ENCODE measurements at regions not wholly inside any gene's neighbourhood (a gene's known extent, or its start where the extent isn't known, plus 50 kb on each side); places are given as distances from the start of the nearest gene placed in this dataset.

DNA sequence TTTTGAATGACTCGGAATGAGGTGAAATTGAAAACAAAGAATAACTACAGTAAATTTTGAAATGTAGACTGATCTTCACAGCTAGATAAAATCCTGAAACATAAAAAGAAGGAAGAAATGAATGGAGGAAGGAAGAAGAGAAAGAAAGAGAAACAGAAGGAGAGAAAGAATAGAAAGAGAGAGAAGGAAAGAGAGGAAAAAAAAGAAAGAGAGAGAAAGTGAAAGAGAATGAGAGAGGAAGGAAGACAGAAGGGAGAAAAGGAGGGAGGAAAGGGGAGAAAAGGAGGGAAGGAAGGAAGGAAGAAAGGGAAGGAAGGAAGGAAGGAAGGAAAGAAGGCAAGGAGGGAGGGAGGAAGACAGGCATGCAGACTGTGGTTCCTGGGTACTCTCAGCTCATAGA lies 982.6 kb downstream of the BCL11A start:
- no peak for DNase-seq (ENCODE audit: low read depth)

- DNase-seq (ENCODE audit: low read depth), result no peak
Measured at GRCh38 chr2:59569124-59569523, 984.3 kb downstream of the BCL11A start.

DNA sequence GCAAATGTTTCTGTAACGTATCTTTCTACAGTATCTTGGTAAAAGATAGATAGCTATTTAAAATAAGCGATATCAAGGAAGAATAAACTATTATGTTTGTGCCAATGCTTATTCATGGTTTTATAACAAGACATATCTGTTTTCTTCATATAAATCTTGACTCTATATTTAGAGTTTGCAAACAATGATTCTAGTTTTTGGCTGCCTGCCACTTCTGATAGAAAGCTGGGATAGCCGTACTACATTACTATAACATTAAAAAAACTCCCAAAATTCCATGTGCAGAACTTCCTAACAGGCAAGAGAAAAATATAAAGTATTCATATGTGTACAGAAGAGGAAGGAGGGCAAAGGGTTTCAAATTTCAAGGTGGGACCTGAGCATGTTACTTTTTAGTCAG lies 985.0 kb downstream of the BCL11A start:
- no peak for DNase-seq (ENCODE audit: low read depth)

- no peak for DNase-seq (ENCODE audit: low read depth)
Measured at GRCh38 chr2:59567151-59567550, 986.3 kb downstream of the BCL11A start.

- DNase-seq (ENCODE audit: low read depth), result no peak
Measured at GRCh38 chr2:59566739-59567138, 986.7 kb downstream of the BCL11A start.

DNA sequence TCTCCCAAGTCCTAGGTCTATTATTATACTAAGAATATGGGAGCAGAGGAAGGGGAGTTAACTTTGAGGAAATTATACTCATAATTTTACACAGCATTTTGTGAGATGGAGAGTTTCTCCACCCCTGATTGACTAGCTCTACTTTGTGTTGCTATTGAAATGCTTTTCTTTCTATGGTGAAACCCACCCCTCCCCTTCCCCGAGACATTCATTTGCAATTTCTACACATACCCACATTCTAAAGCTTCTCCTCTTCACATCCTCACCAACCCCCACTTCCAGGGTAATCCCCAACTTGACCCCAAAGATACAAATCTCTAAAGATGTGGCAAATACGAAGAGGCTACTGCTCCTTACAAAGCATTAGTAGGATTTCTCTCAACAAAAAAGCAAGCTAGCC lies 992.2 kb downstream of the BCL11A start:
- DNase-seq (ENCODE audit: low read depth), result no peak

GRCh38 chr2:59560769-59561168 lies 992.7 kb downstream of the BCL11A start:
- no peak for DNase-seq (ENCODE audit: low read depth)

GRCh38 chr2:59540864-59541263 lies 1012.6 kb downstream of the BCL11A start:
- DNase-seq (ENCODE audit: low read depth), result no peak

GRCh38 chr2:59538398-59538911 lies 1015.0 kb downstream of the BCL11A start:
- DNase-seq (ENCODE audit: low read depth), result no peak

DNA sequence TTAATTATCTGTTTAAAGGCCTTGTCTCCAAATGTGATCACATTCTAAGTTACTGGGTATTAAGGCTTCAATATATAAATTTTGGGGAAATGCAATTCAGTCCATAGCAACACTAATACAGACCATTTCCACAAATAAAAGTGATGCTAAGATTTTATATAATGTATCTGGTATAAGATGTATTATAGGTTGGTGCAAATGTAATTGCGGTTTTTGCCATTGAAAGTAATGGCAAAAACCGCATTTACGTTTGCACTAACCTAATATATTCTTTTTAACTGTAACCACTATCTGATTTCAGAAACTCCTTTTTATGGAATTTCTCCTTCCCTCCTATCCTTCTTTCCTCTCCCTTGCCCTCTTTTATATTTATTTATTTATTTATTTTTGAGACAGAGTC lies 1020.6 kb downstream of the BCL11A start:
- DNase-seq (ENCODE audit: low read depth), result no peak

GRCh38 chr2:59530258-59530657 lies 1023.2 kb downstream of the BCL11A start:
- no peak for DNase-seq (ENCODE audit: low read depth)

DNA sequence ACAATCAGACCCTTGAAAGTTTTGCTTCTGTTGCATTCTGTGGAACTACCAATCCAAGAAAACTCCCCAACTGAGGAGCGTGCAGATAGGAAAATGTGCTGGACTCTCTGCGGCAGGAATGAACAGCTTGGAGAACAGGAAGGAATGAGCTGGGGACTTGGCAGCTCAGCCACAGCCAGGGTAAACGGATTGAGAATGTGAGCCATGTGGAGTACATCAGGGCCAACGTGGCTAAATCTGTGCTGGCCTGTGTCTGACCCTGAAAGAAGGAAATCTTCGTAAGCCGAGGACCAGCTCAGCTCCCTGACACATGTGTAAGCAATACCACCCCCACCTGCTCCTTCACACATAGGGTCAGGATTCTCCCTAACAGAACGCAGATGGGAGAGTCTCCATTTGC lies 1023.7 kb downstream of the BCL11A start:
- DNase-seq (ENCODE audit: low read depth), result no peak

DNA sequence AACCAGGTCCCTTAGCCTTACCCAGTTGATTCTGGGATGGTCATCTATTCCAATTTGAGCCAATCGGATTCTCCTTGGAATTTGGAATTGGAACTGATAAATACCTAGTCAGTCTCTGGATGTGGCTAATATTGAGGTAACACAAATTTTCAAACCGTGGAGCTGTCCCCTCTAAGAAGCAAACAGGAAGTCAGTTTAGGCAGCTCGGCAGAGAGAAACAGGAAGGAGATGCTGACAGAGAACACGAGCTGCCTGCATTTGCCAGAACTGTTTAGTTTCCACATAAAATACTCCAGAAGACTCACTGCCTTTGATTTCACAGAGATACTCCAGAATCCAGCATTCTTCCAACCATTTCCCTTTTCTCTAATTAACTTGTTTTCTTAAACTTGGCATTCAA lies 1024.9 kb downstream of the BCL11A start:
- no peak for DNase-seq (ENCODE audit: low read depth)

GRCh38 chr2:59502981-59503380 lies 1050.5 kb downstream of the BCL11A start:
- no peak for DNase-seq (ENCODE audit: low read depth)

DNA sequence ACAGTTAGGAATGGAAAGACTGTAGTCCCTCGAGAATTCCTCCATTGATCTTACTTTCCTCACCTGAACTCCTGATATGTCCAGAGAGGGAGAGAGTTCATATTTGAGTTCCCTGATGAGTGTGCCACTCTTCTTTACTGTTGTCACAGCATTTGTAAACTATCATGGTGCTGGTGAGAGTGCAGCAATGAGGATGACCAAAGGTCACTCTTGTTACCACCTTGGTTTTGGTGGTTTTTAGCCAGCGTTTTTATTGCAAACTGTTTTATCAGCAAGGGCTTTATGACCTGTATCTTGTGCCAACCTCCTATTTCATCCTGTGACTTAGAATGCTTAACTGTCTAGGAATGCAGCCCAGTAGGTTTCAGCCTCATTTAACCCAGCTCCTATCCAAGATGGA lies 1062.5 kb downstream of the BCL11A start:
- DNase-seq (ENCODE audit: low read depth), result no peak

DNA sequence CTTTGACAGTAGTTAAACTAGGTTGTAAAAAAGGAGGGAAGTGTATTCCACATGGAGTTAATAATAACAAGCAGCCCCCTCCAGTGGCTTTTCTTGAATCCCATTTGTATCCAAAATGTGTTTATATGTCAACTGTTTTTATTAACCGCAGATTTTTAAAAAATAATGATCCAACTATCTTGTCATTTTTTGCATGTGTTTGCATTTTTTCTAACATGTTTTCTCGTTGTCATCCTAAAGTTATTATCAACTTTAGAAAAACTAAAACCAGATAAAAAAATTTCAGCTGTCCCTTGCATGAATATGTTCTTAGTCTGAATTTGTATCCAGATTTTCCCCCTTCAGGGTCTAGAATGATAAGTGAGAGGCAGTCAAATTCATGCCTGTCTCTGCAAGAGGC lies 1063.3 kb downstream of the BCL11A start:
- DNase-seq (ENCODE audit: low read depth), result no peak

GRCh38 chr2:59484673-59485072 lies 1068.8 kb downstream of the BCL11A start:
- no peak for DNase-seq (ENCODE audit: low read depth)

GRCh38 chr2:59463426-59463825 lies 1090.0 kb downstream of the BCL11A start:
- no peak for DNase-seq (ENCODE audit: low read depth)

GRCh38 chr2:59462422-59463197 lies 1090.8 kb downstream of the BCL11A start:
- no peak for DNase-seq (ENCODE audit: low read depth)

DNA sequence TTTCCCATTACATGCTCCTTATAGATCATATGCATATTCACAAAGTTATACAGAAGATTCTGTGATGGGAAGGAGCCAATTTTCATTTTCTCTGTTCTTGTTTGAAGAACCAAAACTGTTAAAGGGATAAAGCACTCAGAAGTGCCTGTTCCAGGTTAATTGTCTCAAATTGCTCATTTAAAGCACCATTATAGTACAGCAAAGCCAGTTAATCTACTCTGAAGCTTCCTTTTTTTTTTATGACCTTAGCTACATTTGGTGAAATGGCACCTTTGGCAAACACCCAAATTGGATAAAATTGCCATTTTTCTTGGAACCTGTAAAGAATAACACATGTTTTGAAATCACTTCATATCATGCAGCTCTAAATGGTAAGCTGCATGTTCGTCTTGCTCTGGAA lies 1092.3 kb downstream of the BCL11A start:
- no peak for DNase-seq (ENCODE audit: low read depth)

GRCh38 chr2:59458800-59459199 lies 1094.7 kb downstream of the BCL11A start:
- no peak for DNase-seq (ENCODE audit: low read depth)

DNA sequence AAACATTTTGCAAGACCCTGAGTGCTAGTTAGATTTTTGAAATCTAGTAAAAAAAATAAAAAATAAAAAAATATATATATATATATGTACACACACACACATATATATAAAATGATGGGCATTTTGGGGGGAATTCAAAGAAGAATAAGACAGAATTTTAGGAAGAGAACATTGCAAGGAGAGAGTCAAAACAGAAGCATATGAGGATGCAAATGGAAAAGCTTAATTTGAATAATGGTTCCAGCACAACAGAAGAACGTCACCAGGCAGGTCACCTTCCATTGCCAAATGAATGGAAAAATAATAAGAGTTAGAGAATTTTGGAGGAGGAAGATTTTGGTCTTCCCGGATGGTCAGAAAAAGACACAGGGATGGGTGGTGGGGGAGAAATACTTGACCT lies 1097.2 kb downstream of the BCL11A start:
- no peak for DNase-seq (ENCODE audit: low read depth)

GRCh38 chr2:59449274-59449673 lies 1104.2 kb downstream of the BCL11A start:
- DNase-seq (ENCODE audit: low read depth), result no peak

DNA sequence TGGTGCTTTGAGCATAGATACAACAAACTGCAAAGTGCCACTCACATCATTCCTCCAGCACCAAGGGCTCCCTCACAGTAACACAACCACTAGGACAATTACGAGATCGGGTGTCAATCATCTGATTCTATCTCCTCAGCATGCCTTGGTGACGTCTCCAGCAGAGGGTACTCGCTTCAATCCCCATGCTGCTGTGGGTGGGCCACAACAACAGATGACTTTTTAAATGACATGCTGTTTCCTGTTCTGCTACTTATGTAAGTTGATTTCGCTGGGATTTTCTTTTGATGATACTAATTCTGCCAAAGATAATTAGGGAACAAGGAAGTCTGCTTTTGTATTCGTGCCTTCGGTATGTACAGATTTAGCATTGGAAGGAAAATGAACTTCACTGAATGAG lies 1113.0 kb downstream of the BCL11A start:
- no peak for DNase-seq (ENCODE audit: low read depth)
